HG03175 (cell line): ENCODE measurements at regions not wholly inside any gene's neighbourhood (a gene's known extent, or its start where the extent isn't known, plus 50 kb on each side); places are given as distances from the start of the nearest gene placed in this dataset.

Source experiments
- ATAC-seq: cut with Tn5 transposase; IDR thresholded peaks from one replicate; pipeline ENCODE4 v1.9.1; 2021; ENCODE audit warnings: mild to moderate bottlenecking, moderate library complexity; ENCODE audit not compliant: unreplicated experiment

GRCh38 chr22:47651216-47651987, 889.0 kb downstream of the TBC1D22A start:
- ATAC-seq = no peak

- ATAC-seq = no peak
Observed at GRCh38 chr22:47647720-47648119, 885.3 kb downstream of the TBC1D22A start.

- no peak for ATAC-seq
Observed at GRCh38 chr22:47647181-47647580, 884.7 kb downstream of the TBC1D22A start.

- no peak for ATAC-seq
Observed at GRCh38 chr22:47645923-47646322, 883.5 kb downstream of the TBC1D22A start.

- ATAC-seq = no peak
Observed at GRCh38 chr22:47645450-47645914, 883.0 kb downstream of the TBC1D22A start.

- ATAC-seq = no peak
Observed at GRCh38 chr22:47634347-47634746, 871.9 kb downstream of the TBC1D22A start.

- no peak for ATAC-seq
Observed at GRCh38 chr22:47633111-47633510, 870.7 kb downstream of the TBC1D22A start.

- no peak for ATAC-seq
Observed at GRCh38 chr22:47632701-47633100, 870.3 kb downstream of the TBC1D22A start.

- no peak for ATAC-seq
Observed at GRCh38 chr22:47631571-47632102, 869.2 kb downstream of the TBC1D22A start.

- ATAC-seq = no peak
Observed at GRCh38 chr22:47630741-47631534, 868.5 kb downstream of the TBC1D22A start.

GRCh38 chr22:47629791-47630655, 867.6 kb downstream of the TBC1D22A start:
- ATAC-seq = no peak

- ATAC-seq = no peak
Observed at GRCh38 chr22:47629273-47629711, 866.8 kb downstream of the TBC1D22A start.

- no peak for ATAC-seq
Observed at GRCh38 chr22:47628477-47629272, 866.2 kb downstream of the TBC1D22A start.

- no peak for ATAC-seq
Observed at GRCh38 chr22:47627556-47628253, 865.3 kb downstream of the TBC1D22A start.

GRCh38 chr22:47626428-47627390, 864.3 kb downstream of the TBC1D22A start:
- ATAC-seq = no peak

GRCh38 chr22:47625531-47626427, 863.3 kb downstream of the TBC1D22A start:
- no peak for ATAC-seq

GRCh38 chr22:47625013-47625385, 862.5 kb downstream of the TBC1D22A start:
- ATAC-seq = no peak
